ENCODE measurements at regions not wholly inside any gene's neighbourhood (a gene's known extent, or its start where the extent isn't known, plus 50 kb on each side); places are given as distances from the start of the nearest gene placed in this dataset.

GRCh38 chr19:28244966-28245365 is 968.0 kb downstream of the UQCRFS1 start:
- TF ChIP-seq, protein P1, sequence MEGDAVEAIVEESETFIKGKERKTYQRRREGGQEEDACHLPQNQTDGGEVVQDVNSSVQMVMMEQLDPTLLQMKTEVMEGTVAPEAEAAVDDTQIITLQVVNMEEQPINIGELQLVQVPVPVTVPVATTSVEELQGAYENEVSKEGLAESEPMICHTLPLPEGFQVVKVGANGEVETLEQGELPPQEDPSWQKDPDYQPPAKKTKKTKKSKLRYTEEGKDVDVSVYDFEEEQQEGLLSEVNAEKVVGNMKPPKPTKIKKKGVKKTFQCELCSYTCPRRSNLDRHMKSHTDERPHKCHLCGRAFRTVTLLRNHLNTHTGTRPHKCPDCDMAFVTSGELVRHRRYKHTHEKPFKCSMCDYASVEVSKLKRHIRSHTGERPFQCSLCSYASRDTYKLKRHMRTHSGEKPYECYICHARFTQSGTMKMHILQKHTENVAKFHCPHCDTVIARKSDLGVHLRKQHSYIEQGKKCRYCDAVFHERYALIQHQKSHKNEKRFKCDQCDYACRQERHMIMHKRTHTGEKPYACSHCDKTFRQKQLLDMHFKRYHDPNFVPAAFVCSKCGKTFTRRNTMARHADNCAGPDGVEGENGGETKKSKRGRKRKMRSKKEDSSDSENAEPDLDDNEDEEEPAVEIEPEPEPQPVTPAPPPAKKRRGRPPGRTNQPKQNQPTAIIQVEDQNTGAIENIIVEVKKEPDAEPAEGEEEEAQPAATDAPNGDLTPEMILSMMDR (IDR thresholded peaks at IDR 0.05), result no peak
- TF ChIP-seq POLR2A (IDR thresholded peaks at IDR 0.05), result no peak

All from heart left ventricle (tissue), 13 donors.